ENCODE measurements at regions not wholly inside any gene's neighbourhood (a gene's known extent, or its start where the extent isn't known, plus 50 kb on each side); places are given as distances from the start of the nearest gene placed in this dataset.

DNA sequence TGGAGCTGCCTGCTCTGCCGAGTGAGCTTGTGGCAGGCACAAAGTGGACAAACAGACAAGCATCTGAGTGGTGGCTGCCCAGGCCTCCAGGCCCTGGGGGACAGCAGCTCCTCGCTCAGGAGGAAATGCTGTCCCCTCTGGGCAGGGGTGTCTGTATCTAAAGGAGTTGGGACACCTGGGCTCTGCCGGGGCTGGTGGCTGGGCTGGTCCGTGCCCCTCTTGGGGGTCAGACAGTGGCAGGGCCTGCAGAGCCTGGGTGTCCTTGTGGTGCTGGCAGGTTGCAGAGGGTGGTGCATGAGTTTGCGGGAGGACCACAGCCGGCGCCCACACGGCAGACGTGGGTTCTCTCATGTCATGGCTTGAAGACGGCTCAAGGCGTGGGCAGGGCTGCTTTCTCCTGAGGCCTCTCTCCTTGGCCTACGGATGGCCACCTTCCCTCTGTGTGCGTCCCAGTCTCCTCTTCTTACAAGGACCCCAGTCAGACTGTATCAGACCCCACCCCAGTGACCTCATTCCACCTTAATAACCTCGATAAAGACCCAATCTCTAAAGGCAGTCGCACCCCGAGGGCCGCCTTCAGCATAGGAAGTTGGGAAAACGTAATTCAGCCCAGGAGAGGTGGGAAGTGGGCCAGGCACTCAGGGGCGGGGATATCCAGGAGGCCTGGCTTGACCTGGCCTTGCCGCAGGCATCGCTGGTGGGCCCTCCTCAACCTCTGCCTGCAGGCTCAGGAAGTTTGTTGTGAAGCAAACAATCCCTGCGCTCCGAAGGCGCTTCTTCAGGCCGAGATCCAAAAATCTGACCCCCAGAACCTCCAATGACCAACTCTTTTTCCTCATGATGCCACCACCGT lies 110.0 kb downstream of the KIF26A start:
- H3K9me3 ChIP-seq = peaks cover 0 to 25% (median 15%) of the 10 kb centered on the region in 4 donors
- no peak overlapping the region for H3K4me3 ChIP-seq
- DNase-seq = peak in 1 of 2 donors; percentile 17
- no peaks in the 10 kb centered on the region for H3K36me3 ChIP-seq
- peaks cover 0 to 9% (median 0%) of the 10 kb centered on the region in 3 donors for H3K27me3 ChIP-seq
- intact Hi-C loops (cut with DNase I; ENCODE audit: low total_unique reads) = no loop called here
- TF ChIP-seq POLR2AphosphoS5 (IDR thresholded peaks at IDR 0.05) (no peak), POLR2A (IDR thresholded peaks at IDR 0.05) (no peak), EP300 (IDR thresholded peaks at IDR 0.05) (no peak)
- TF ChIP-seq, protein P1, sequence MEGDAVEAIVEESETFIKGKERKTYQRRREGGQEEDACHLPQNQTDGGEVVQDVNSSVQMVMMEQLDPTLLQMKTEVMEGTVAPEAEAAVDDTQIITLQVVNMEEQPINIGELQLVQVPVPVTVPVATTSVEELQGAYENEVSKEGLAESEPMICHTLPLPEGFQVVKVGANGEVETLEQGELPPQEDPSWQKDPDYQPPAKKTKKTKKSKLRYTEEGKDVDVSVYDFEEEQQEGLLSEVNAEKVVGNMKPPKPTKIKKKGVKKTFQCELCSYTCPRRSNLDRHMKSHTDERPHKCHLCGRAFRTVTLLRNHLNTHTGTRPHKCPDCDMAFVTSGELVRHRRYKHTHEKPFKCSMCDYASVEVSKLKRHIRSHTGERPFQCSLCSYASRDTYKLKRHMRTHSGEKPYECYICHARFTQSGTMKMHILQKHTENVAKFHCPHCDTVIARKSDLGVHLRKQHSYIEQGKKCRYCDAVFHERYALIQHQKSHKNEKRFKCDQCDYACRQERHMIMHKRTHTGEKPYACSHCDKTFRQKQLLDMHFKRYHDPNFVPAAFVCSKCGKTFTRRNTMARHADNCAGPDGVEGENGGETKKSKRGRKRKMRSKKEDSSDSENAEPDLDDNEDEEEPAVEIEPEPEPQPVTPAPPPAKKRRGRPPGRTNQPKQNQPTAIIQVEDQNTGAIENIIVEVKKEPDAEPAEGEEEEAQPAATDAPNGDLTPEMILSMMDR (IDR thresholded peaks at IDR 0.05) = no peak
- H3K27ac ChIP-seq = no peak overlapping the region
- 84 to 91% (median 88%) methylated on average over 15 to 26 of the region's 26 CpGs for WGBS, 5 donors
- H3K4me1 ChIP-seq = no peaks in the 10 kb centered on the region

DNA sequence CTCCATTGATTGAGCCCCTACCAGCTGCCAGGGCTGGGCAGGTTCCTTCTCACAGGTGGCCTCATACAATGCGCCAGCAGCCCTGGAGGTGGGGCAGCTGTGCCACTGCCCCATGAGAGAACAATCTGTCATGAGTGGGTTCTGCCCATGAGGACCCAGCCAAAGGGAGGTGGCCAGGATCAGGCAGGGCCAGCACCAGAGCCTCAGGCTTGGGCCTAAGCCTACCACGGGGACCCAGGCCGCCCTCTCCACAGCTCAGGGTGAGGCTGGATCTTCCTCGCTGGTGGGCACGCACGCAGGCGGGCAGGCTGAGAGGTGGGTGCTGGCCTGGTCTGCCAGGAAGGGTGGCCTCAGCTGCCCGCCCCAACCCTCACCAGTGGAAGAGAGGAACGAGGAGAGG lies 110.7 kb downstream of the KIF26A start:
- no peak overlapping the region for H3K27ac ChIP-seq
- H3K27me3 ChIP-seq = peaks cover 0 to 9% (median 0%) of the 10 kb centered on the region in 3 donors
- H3K4me1 ChIP-seq = no peaks in the 10 kb centered on the region
- WGBS, 5 donors = 93 to 98% (median 94%) methylated on average over 6 to 9 of the region's 9 CpGs
- DNase-seq = no peak
- peaks cover 0 to 20% (median 15%) of the 10 kb centered on the region in 4 donors for H3K9me3 ChIP-seq
- no peak for TF ChIP-seq POLR2A (IDR thresholded peaks at IDR 0.05)
- no peak for TF ChIP-seq POLR2AphosphoS5 (IDR thresholded peaks at IDR 0.05)
- TF ChIP-seq, protein P1 (IDR thresholded peaks at IDR 0.05) = no peak
- TF ChIP-seq EP300 (IDR thresholded peaks at IDR 0.05) = no peak
- H3K4me3 ChIP-seq = no peak overlapping the region
- intact Hi-C loops (cut with DNase I; ENCODE audit: low total_unique reads) = no loop called here
- no peaks in the 10 kb centered on the region for H3K36me3 ChIP-seq

- Histone ChIP-seq H3K4me3 (no peak overlapping the region), H3K4me1 (no peaks in the 10 kb centered on the region), H3K27me3 (peaks cover 0 to 7% (median 0%) of the 10 kb centered on the region in 3 donors), H3K9me3 (peaks cover 0 to 16% (median 12%) of the 10 kb centered on the region in 4 donors), H3K27ac (no peak overlapping the region), H3K36me3 (no peaks in the 10 kb centered on the region)
- intact Hi-C loops (cut with DNase I; ENCODE audit: low total_unique reads) = no loop called here
- peak in 1 of 2 donors; percentile 20 for DNase-seq
- WGBS, 5 donors = 60 to 100% (median 95%) methylated on average over 2 to 5 of the region's 5 CpGs
- TF ChIP-seq POLR2A (IDR thresholded peaks at IDR 0.05) (no peak), EP300 (IDR thresholded peaks at IDR 0.05) (no peak), POLR2AphosphoS5 (IDR thresholded peaks at IDR 0.05) (no peak)
- TF ChIP-seq, protein P1 (IDR thresholded peaks at IDR 0.05) = no peak
These were observed 111.3 kb downstream of the KIF26A start for GRCh38 chr14:104249706-104250105.

GRCh38 chr14:104250175-104250574 lies 111.8 kb downstream of the KIF26A start:
- no peak for TF ChIP-seq EP300 (IDR thresholded peaks at IDR 0.05)
- TF ChIP-seq, protein P1 (IDR thresholded peaks at IDR 0.05) = no peak
- TF ChIP-seq POLR2A (IDR thresholded peaks at IDR 0.05) = no peak
- no peak for TF ChIP-seq POLR2AphosphoS5 (IDR thresholded peaks at IDR 0.05)
- no peaks in the 10 kb centered on the region for H3K36me3 ChIP-seq
- peaks cover 0 to 13% (median 8%) of the 10 kb centered on the region in 4 donors for H3K9me3 ChIP-seq
- H3K4me1 ChIP-seq = no peaks in the 10 kb centered on the region
- H3K27ac ChIP-seq = no peak overlapping the region
- peaks cover 0 to 2% (median 0%) of the 10 kb centered on the region in 3 donors for H3K27me3 ChIP-seq
- no peak for DNase-seq
- no peak overlapping the region for H3K4me3 ChIP-seq
- intact Hi-C loops (cut with DNase I; ENCODE audit: low total_unique reads) = no loop called here
- 83 to 93% (median 90%) methylated on average over 3 to 8 of the region's 8 CpGs for WGBS, 5 donors
